Liver (tissue), 8 donors: ENCODE measurements at regions not wholly inside any gene's neighbourhood (a gene's known extent, or its start where the extent isn't known, plus 50 kb on each side); places are given as distances from the start of the nearest gene placed in this dataset.

Experiments
- DNase-seq: peaks from one replicate; pipeline ENCODE4 v3.0.0-alpha.2; 2017; ENCODE audit warnings: low spot score
- H3K27ac ChIP-seq, 2 donors: one replicate each; pipeline ENCODE4 v1.7.0; 2013; ENCODE audit warnings: inconsistent platforms in 2 of 2, low read length in 2 of 2, control low read depth in 1 of 2, low read depth in 1 of 2, mild to moderate bottlenecking in 1 of 2
- H3K27me3 ChIP-seq, 4 donors: one replicate each; pipeline versions ENCODE4 v1.6.1 to v1.7.0; 2013; ENCODE audit warnings: low read length in 3 of 4, inconsistent platforms in 1 of 4, mild to moderate bottlenecking in 1 of 4, moderate library complexity in 1 of 4; ENCODE audit not compliant: control insufficient read depth in 4 of 4, insufficient read depth in 4 of 4
- H3K36me3 ChIP-seq, 4 donors: one replicate each; pipeline versions ENCODE4 v1.6.1 to v1.7.0; 2013; ENCODE audit warnings: low read length in 3 of 4, mild to moderate bottlenecking in 3 of 4, low read depth in 1 of 4, moderate library complexity in 1 of 4; ENCODE audit not compliant: control insufficient read depth in 4 of 4, insufficient read depth in 3 of 4
- H3K4me1 ChIP-seq, 4 donors: one replicate each; pipeline versions ENCODE4 v1.6.1 to v1.7.0; 2013; ENCODE audit warnings: low read length in 3 of 4, mild to moderate bottlenecking in 3 of 4, moderate library complexity in 1 of 4; ENCODE audit not compliant: control insufficient read depth in 4 of 4, insufficient read depth in 4 of 4
- H3K4me3 ChIP-seq, 3 donors: one replicate each; pipeline versions ENCODE4 v1.6.1 to v1.7.0; 2013; ENCODE audit warnings: low read length in 3 of 3, control low read depth in 1 of 3, low read depth in 1 of 3, mild to moderate bottlenecking in 1 of 3
- H3K9ac ChIP-seq, 2 donors: one replicate each; pipeline ENCODE4 v1.7.0; 2013; ENCODE audit warnings: low read length in 2 of 2, mild to moderate bottlenecking in 2 of 2, moderate library complexity in 2 of 2, control low read depth in 1 of 2, low read depth in 1 of 2
- H3K9me3 ChIP-seq, 4 donors: one replicate each; pipeline versions ENCODE4 v1.6.1 to v1.7.0; 2013; ENCODE audit warnings: low read length in 3 of 4; ENCODE audit not compliant: control insufficient read depth in 4 of 4
- EGR1 ChIP-seq, 2 donors: IDR thresholded peaks; 2 replicates each; pipeline ENCODE4 v1.6.1; 2016 to 2018; ENCODE audit warnings: antibody characterized with exemption in 2 of 2, low read depth in 2 of 2
- FOXA1 ChIP-seq: IDR thresholded peaks from 2 replicates; pipeline ENCODE4 v1.6.1; 2016; ENCODE audit warnings: antibody characterized with exemption
- FOXA2 ChIP-seq: IDR thresholded peaks from 2 replicates; pipeline ENCODE4 v1.6.1; 2016; ENCODE audit warnings: antibody characterized with exemption
- GABPA ChIP-seq, 2 donors: IDR thresholded peaks in 1 of 2; conservative IDR thresholded peaks in 1 of 2; 2 replicates each; pipeline ENCODE4 v1.6.1; 2016; ENCODE audit warnings: antibody characterized with exemption in 2 of 2, mild to moderate bottlenecking in 1 of 2, moderate library complexity in 1 of 2
- HNF4A ChIP-seq, 2 donors: conservative IDR thresholded peaks; 2 replicates each; pipeline ENCODE4 v1.6.1; 2016; ENCODE audit warnings: antibody characterized with exemption in 2 of 2, mild to moderate bottlenecking in 2 of 2
- HNF4G ChIP-seq: IDR thresholded peaks from 2 replicates; pipeline ENCODE4 v1.6.1; 2016; ENCODE audit warnings: antibody characterized with exemption
- JUND ChIP-seq, 2 donors: IDR thresholded peaks; 2 replicates each; pipeline ENCODE4 v1.6.1; 2016; ENCODE audit warnings: antibody characterized with exemption in 2 of 2
- NR2F2 ChIP-seq: IDR thresholded peaks from 2 replicates; pipeline ENCODE4 v1.6.1; 2016; ENCODE audit warnings: antibody characterized with exemption
- RAD21 ChIP-seq, 2 donors: IDR thresholded peaks; 2 replicates each; pipeline ENCODE4 v1.6.1; 2016; ENCODE audit warnings: antibody characterized with exemption in 2 of 2, mild to moderate bottlenecking in 2 of 2
- RXRA ChIP-seq, 2 donors: IDR thresholded peaks; 2 replicates each; pipeline ENCODE4 v1.6.1; 2017 to 2018; ENCODE audit warnings: antibody characterized with exemption in 2 of 2, mild to moderate bottlenecking in 1 of 2
- SP1 ChIP-seq: IDR thresholded peaks from 2 replicates; pipeline ENCODE4 v1.6.1; 2018; ENCODE audit warnings: antibody characterized with exemption, mild to moderate bottlenecking
- TAF1 ChIP-seq: conservative IDR thresholded peaks from 2 replicates; pipeline ENCODE4 v1.6.1; 2016; ENCODE audit warnings: antibody characterized with exemption, mild to moderate bottlenecking
- YY1 ChIP-seq: IDR thresholded peaks from 2 replicates; pipeline ENCODE4 v1.6.1; 2016; ENCODE audit warnings: antibody characterized with exemption, mild to moderate bottlenecking
- WGBS: extraction: QIAGEN DNeasy Blood & Tissue Kit; methylation state at CpG from one replicate; pipeline ENCODE4 v1.1.7; 2013; 5-methylcytosine and 5-hydroxymethylcytosine counted together
- TF ChIP-seq, protein P1 (sequence below): fragments of 150-350 bp; IDR thresholded peaks from 2 replicates; pipeline ENCODE4 v1.5.1; 2017; ENCODE audit warnings: improper control_type of control experiment, low read depth, low read length; ENCODE audit not compliant: missing input control
- TF ChIP-seq, protein P2 (sequence below): IDR thresholded peaks from 2 replicates; pipeline ENCODE4 v1.6.1; 2016; ENCODE audit warnings: antibody characterized with exemption
- TF ChIP-seq, protein P3 (sequence below): IDR thresholded peaks from 2 replicates; pipeline ENCODE4 v1.6.1; 2016; ENCODE audit warnings: antibody characterized with exemption, mild to moderate bottlenecking
- TF ChIP-seq, protein P4 (sequence below): IDR thresholded peaks from 2 replicates; pipeline ENCODE4 v1.6.1; 2016; ENCODE audit warnings: antibody characterized with exemption
- TF ChIP-seq, protein P5 (sequence below): IDR thresholded peaks from 2 replicates; pipeline ENCODE4 v1.6.1; 2016; ENCODE audit warnings: antibody characterized with exemption
- donor health status: healthy.
- donor health status: healthy.
- donor health status: healthy.
- donor health status: healthy.
- donor health status: healthy.

DNA sequence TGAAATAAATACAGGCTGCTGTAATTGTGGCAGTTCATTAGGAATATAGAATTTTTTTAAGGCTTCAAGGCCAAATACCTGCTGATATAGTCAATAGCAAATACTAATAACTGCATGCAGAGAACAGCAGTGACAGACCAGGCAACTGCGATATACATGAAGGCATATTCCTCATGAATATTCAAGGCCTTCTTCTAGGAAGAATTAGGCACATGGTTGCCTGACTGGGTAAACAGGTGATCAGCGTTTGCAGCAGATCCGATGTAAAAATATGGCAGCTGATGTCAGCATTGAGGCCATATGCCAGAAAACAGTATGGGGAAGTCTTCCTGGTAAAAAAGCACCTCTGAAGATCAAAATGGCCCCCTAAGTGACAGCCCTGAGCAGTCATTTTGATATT lies 629.7 kb downstream of the UQCRFS1 start (continued):
- TF ChIP-seq FOXA2 (no peak), JUND (IDR thresholded peaks at IDR 0.05) (no peak), YY1 (no peak)
- TF ChIP-seq, protein P1, sequence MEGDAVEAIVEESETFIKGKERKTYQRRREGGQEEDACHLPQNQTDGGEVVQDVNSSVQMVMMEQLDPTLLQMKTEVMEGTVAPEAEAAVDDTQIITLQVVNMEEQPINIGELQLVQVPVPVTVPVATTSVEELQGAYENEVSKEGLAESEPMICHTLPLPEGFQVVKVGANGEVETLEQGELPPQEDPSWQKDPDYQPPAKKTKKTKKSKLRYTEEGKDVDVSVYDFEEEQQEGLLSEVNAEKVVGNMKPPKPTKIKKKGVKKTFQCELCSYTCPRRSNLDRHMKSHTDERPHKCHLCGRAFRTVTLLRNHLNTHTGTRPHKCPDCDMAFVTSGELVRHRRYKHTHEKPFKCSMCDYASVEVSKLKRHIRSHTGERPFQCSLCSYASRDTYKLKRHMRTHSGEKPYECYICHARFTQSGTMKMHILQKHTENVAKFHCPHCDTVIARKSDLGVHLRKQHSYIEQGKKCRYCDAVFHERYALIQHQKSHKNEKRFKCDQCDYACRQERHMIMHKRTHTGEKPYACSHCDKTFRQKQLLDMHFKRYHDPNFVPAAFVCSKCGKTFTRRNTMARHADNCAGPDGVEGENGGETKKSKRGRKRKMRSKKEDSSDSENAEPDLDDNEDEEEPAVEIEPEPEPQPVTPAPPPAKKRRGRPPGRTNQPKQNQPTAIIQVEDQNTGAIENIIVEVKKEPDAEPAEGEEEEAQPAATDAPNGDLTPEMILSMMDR: no peak

DNA sequence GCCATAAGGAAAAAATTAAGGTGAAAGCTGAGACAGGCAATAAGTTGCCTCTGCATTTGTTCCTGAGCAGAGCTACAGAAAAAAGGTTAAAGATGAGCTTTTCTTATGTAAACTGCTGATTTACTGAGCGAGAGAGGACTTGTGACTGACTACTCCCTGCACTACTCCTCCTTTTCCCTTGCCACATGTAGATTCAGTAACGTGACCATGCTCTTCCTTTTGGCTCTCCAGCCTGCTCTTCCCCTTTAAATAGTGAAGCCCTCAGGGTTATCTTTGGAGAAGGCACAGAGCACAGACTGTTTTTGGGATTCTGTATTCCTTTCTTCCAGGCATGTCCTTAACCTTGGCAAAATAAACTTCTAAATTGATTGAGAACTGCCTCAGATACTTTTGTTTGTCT lies 630.2 kb downstream of the UQCRFS1 start:
- Histone ChIP-seq H3K9ac (no peak overlapping the region), H3K27me3 (no peaks in the 10 kb centered on the region), H3K9me3 (no peaks in the 10 kb centered on the region), H3K4me1 (peaks cover 0 to 6% (median under 1%) of the 10 kb centered on the region in 4 donors), H3K36me3 (no peaks in the 10 kb centered on the region), H3K4me3 (no peak overlapping the region), H3K27ac (no peak overlapping the region)
- TF ChIP-seq JUND (IDR thresholded peaks at IDR 0.05) (no peak), FOXA2 (no peak), RXRA (IDR thresholded peaks at IDR 0.05) (no peak), SP1 (no peak)
- 78% methylated on average over 2 of the region's 2 CpGs for WGBS
- no peak for DNase-seq

DNA sequence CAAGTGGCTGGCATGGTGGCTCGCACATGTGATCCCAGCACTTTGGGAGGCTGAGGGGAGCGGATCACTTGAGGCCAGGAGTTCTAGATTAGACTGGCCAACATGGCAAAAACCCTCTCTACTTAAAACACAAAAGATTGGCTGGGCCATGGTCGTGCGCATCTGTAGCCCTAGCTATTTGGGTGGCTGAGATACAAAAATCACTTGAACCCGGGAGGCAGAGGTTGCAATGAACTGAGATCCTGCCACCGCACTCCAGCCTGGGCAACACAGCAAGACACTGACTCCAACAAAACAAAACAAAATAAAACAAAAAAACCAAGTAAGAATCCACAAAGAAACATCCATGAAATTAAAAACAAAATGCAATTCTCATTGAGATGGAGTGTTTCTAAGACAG lies 630.6 kb downstream of the UQCRFS1 start:
- TF ChIP-seq EGR1 (IDR thresholded peaks at IDR 0.05; ENCODE audit: low read depth in 2 of 2) (no peak), GABPA (IDR thresholded peaks at IDR 0.05 in 1 of 2, conservative IDR thresholded peaks at IDR 0.05 in 1 of 2) (no peak), YY1 (no peak), TAF1 (no peak), NR2F2 (no peak), FOXA2 (no peak), HNF4A (conservative IDR thresholded peaks at IDR 0.05) (no peak), FOXA1 (no peak), RAD21 (IDR thresholded peaks at IDR 0.05) (no peak), SP1 (no peak), HNF4G (no peak), JUND (IDR thresholded peaks at IDR 0.05) (no peak), RXRA (IDR thresholded peaks at IDR 0.05) (no peak)
- TF ChIP-seq, protein P2, sequence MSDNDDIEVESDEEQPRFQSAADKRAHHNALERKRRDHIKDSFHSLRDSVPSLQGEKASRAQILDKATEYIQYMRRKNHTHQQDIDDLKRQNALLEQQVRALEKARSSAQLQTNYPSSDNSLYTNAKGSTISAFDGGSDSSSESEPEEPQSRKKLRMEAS: no peak
- TF ChIP-seq, protein P3, sequence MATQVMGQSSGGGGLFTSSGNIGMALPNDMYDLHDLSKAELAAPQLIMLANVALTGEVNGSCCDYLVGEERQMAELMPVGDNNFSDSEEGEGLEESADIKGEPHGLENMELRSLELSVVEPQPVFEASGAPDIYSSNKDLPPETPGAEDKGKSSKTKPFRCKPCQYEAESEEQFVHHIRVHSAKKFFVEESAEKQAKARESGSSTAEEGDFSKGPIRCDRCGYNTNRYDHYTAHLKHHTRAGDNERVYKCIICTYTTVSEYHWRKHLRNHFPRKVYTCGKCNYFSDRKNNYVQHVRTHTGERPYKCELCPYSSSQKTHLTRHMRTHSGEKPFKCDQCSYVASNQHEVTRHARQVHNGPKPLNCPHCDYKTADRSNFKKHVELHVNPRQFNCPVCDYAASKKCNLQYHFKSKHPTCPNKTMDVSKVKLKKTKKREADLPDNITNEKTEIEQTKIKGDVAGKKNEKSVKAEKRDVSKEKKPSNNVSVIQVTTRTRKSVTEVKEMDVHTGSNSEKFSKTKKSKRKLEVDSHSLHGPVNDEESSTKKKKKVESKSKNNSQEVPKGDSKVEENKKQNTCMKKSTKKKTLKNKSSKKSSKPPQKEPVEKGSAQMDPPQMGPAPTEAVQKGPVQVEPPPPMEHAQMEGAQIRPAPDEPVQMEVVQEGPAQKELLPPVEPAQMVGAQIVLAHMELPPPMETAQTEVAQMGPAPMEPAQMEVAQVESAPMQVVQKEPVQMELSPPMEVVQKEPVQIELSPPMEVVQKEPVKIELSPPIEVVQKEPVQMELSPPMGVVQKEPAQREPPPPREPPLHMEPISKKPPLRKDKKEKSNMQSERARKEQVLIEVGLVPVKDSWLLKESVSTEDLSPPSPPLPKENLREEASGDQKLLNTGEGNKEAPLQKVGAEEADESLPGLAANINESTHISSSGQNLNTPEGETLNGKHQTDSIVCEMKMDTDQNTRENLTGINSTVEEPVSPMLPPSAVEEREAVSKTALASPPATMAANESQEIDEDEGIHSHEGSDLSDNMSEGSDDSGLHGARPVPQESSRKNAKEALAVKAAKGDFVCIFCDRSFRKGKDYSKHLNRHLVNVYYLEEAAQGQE: no peak
- TF ChIP-seq, protein P4, sequence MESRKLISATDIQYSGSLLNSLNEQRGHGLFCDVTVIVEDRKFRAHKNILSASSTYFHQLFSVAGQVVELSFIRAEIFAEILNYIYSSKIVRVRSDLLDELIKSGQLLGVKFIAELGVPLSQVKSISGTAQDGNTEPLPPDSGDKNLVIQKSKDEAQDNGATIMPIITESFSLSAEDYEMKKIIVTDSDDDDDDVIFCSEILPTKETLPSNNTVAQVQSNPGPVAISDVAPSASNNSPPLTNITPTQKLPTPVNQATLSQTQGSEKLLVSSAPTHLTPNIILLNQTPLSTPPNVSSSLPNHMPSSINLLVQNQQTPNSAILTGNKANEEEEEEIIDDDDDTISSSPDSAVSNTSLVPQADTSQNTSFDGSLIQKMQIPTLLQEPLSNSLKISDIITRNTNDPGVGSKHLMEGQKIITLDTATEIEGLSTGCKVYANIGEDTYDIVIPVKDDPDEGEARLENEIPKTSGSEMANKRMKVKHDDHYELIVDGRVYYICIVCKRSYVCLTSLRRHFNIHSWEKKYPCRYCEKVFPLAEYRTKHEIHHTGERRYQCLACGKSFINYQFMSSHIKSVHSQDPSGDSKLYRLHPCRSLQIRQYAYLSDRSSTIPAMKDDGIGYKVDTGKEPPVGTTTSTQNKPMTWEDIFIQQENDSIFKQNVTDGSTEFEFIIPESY: no peak
- TF ChIP-seq, protein P5, sequence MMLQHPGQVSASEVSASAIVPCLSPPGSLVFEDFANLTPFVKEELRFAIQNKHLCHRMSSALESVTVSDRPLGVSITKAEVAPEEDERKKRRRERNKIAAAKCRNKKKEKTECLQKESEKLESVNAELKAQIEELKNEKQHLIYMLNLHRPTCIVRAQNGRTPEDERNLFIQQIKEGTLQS: no peak
- TF ChIP-seq, protein P1: no peak
- Histone ChIP-seq H3K9me3 (no peaks in the 10 kb centered on the region), H3K4me1 (peaks cover 0 to 6% (median under 1%) of the 10 kb centered on the region in 4 donors), H3K9ac (no peak overlapping the region), H3K27ac (no peak overlapping the region), H3K36me3 (no peaks in the 10 kb centered on the region), H3K4me3 (no peak overlapping the region), H3K27me3 (no peaks in the 10 kb centered on the region)
- WGBS: 96% methylated on average over 6 of the region's 6 CpGs
- DNase-seq: no peak
